ENCODE measurements at regions not wholly inside any gene's neighbourhood (a gene's known extent, or its start where the extent isn't known, plus 50 kb on each side); places are given as distances from the start of the nearest gene placed in this dataset.
A peak's percentile ranks its signal among the peaks of the same experiment; 100 is the strongest.

DNA sequence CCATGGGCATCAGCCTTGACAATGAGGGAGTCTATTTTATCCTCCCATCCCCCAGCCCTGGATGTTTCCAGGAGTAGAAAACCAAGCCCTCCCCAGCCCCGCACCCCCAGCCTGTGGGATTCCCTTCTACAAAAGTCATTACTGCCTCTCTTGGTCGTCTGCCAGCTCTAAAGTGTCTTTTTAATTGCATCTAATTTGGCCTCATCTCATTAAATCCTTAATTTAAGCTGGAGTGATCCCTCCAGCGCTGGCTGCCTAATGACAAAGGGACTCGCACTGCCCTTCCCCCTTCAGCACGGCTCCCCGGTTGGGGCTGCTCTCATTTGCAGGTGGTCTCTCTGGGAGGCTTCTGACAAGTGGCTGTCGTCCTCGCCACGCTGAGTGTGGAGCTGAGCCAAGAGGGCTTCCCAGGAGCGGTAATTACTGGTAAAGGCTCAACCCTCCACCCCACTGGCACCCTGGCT is 107.9 kb upstream of the ALDH1B1 start:
- peak; percentile 31 for DNase-seq

- no peak for DNase-seq
These were observed 108.4 kb upstream of the ALDH1B1 start for GRCh38 chr9:38284039-38284575.

DNA sequence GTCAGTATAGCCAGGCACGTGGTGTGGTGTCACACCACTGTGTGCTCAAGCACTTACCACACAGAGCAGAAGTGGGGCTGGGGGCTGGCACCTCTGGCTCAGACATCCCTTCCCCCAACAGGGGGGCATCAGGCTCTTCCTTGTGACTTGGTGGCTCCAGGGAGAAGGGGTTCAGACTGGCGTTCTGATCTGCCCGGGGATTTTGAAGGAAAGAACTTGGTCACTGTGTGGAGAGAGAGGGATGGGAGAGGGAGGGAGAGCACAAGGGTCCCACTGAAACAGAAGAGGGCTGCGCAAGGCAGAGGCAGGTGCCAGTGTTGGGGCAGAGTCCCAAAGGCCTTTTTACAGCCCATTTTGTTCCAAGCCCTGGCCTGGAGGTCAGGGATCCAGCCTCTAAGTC is 109.7 kb upstream of the ALDH1B1 start:
- DNase-seq: no peak

GRCh38 chr9:38281917-38282316 is 110.6 kb upstream of the ALDH1B1 start:
- DNase-seq: no peak

DNA sequence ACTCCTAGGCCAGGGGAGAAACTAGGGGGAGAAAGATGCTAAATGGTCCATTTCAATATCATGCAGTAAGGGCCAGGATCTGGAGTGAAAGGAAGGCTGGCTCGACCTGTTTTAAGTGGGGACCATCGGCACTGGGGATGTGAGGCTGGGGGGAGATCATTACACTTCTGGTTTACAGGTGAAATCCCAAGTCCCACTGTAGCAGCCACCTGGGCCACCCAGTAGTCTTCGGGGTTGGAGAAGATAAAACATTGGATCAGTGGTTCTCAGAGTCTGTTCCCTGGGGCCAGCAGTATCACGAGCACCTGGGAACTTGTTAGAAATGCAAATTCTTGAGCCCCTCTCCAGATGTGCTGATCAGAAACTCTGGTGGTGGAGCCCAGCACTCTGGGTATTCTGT is 111.3 kb upstream of the ALDH1B1 start:
- DNase-seq: no peak

DNA sequence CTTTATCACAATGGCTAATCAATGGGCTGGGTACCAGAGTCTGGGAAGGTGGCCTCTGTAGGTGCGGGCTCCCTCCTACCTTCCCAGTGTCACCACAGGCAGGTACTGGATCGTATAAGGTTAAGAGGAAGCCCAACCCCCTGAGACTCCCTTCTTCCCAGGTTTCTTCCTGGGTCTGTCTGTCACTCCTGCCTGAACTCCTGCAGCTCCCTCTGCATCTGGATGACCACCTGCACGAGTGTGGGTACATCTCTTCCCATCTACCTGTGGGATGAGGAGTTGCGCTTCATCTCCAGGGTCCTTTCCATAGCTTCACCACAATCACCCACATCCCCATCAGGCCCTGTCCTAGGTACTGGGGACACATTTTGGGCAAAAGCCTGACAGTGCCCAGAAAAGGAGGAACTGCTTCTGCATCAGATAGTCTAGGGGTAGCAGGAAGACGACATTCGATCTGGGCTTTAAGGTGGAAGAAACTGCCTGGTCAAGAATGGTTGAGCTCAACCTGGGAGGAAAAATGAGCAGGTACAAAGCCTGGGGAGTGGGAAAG is 112.2 kb upstream of the ALDH1B1 start:
- no peak for DNase-seq

- DNase-seq: no peak
These were observed 113.4 kb upstream of the ALDH1B1 start for GRCh38 chr9:38278931-38279679.

- no peak for DNase-seq
These were observed 114.0 kb upstream of the ALDH1B1 start for GRCh38 chr9:38278457-38278856.

- no peak for DNase-seq
These were observed 114.8 kb upstream of the ALDH1B1 start for GRCh38 chr9:38277601-38278200.

- DNase-seq: no peak
These were observed 115.6 kb upstream of the ALDH1B1 start for GRCh38 chr9:38276771-38277439.

- no peak for DNase-seq
These were observed 117.7 kb upstream of the ALDH1B1 start for GRCh38 chr9:38274800-38275199.

GRCh38 chr9:38272710-38273109 is 119.8 kb upstream of the ALDH1B1 start:
- no peak for DNase-seq

GRCh38 chr9:38271666-38272241 is 120.7 kb upstream of the ALDH1B1 start:
- DNase-seq: no peak

GRCh38 chr9:38269775-38270174 is 122.7 kb upstream of the ALDH1B1 start:
- DNase-seq: no peak

DNA sequence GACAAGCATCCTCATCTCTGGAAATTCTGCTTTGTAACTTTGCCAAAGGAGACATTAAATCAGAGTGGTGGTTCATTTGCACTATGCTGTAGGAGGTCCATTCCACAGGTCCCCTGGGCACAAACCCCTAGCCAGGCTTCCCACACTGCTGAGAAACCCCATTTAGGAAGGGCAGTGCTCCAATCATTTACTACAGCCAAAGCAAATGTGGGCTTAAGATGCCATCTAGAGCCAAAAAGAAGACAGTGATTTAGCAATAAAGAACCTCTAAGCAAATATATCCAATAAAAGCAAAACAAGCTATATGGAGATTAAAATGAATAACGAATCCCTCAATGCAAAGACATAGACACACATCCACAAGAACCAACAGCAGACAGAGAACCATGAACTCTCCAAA is 129.0 kb upstream of the ALDH1B1 start:
- DNase-seq: no peak

DNA sequence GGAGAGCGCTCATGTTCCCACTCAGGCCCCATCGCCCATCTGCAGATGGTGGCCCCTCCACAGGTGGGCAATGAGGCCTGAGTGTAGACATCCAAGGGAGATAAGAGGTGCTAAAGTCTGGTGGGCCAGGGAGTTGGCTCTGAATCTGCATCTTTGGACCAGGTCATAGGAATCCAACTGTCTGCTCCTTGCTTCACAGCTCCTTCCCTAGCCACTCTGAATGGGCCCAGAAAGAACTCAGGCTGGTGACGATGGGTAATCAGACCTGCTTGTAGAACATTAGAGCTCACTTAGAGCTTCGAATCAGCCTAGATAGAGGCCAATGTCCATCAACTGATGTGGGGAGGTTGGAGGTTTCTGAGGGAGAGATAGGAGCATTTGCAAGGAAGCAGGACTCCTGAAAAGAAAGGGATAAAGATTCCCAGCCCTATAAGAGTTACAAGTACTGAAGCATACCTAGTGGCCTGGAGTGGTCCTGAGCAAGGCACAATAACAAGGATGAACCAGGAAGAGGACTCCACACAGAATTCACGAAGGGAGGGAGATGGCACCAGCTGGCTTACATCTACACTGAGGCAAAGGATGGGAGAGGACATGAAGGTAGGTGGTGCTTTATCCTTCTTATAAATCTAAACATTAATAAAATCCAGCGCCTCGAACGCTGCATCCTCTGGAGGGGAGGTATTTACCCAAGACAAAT is 132.8 kb upstream of the ALDH1B1 start:
- DNase-seq: no peak

DNA sequence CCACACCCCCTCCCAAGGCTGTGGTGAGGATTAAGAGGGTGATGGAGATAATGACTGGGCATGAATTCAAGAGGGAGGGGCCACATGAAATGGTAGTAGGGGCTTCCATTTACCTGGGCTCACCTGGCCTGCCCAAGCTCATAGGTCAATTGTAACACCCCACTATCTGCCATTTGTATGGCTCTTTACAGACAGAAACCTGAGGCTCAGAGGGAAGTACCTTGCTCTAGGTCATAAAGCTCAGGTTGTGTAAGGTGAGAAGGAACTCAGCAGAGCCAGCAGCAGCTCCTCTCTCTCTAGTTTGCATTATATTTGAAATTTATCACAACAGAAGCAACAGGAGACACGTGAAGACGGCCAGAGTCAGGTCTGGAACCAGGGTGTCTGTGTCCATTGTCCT is 133.4 kb upstream of the ALDH1B1 start:
- no peak for DNase-seq

- DNase-seq: no peak
These were observed 134.8 kb upstream of the ALDH1B1 start for GRCh38 chr9:38257626-38258215.

DNA sequence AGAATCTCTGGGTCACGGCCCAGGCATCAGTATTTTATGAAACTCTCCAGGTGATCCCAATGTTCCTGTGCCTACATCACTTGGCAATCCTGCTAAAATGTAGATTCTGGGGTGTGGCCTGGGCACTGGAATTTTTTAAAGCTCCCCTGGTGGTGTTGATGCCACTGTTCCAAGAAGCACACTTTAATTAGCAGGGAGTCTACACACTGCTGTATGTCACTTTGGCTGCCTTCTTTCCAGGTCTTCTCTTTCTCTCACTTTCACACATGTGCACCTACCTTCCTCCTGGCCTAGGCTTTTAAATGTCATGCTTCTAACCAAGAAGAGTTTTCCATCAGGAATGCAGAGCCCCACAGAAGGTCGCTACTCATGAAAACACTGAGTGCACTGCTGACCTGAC is 136.0 kb upstream of the ALDH1B1 start:
- DNase-seq: no peak

GRCh38 chr9:38255599-38255998 is 136.9 kb upstream of the ALDH1B1 start:
- DNase-seq: no peak

- DNase-seq: no peak
These were observed 137.7 kb upstream of the ALDH1B1 start for GRCh38 chr9:38254756-38255155.

GRCh38 chr9:38254151-38254550 is 138.4 kb upstream of the ALDH1B1 start:
- no peak for DNase-seq

Data from NCI-H2227 treated with DMSO at 0.1 percent for 48 hours (cell line).